HEK293 (cell line): ENCODE measurements at regions not wholly inside any gene's neighbourhood (a gene's known extent, or its start where the extent isn't known, plus 50 kb on each side); places are given as distances from the start of the nearest gene placed in this dataset.

Source experiments
- CTCF ChIA-PET: fragments of 350-600 bp; formaldehyde crosslinking; extraction: SDS; loops from one replicate; lab custom pipeline; 2021; ENCODE audit warnings: antibody characterized with exemption; lab: Yijun Ruan, JAX
- POLR2A ChIA-PET: fragments of 300-600 bp; formaldehyde crosslinking; extraction: SDS; loops from one replicate; lab custom pipeline; 2020; ENCODE audit warnings: antibody characterized with exemption, inconsistent platforms; lab: Yijun Ruan, JAX
- H3K27ac ChIP-seq: fragments of 200-500 bp; sonication (Bioruptor generic); 2 replicates; pipeline ENCODE4 v1.5.1; 2014; ENCODE audit warnings: low read depth, low read length, control low read depth, inconsistent platforms; ENCODE audit errors: extremely low read depth
- H3K36me3 ChIP-seq, 2 experiments: fragments of 200-500 bp in 1 of 2; sonication (Bioruptor generic) in 1 of 2; 1 replicate in 1 of 2; 2 replicates in 1 of 2; pipeline ENCODE4 v1.5.1; 2014 to 2017; ENCODE audit warnings: inconsistent platforms in 2 of 2, low read length in 2 of 2; ENCODE audit not compliant: control insufficient read depth in 2 of 2, insufficient read depth in 1 of 2
- H3K4me1 ChIP-seq: fragments of 200-500 bp; sonication (Bioruptor generic); 2 replicates; pipeline ENCODE4 v1.5.1; 2014; ENCODE audit warnings: mild to moderate bottlenecking, low read length, inconsistent platforms; ENCODE audit not compliant: control insufficient read depth, insufficient read depth
- H3K4me3 ChIP-seq: 2 replicates; pipeline ENCODE4 v1.5.1; 2011; ENCODE audit warnings: low read depth, mild to moderate bottlenecking, control low read depth, low read length, moderate library complexity
- H3K9me3 ChIP-seq: fragments of 200-500 bp; sonication (Bioruptor generic); 2 replicates; pipeline ENCODE4 v1.5.1; 2014; ENCODE audit warnings: low read depth, low read length, inconsistent platforms; ENCODE audit not compliant: control insufficient read depth, insufficient read depth
- GFI1B ChIP-seq: fragments of 450-650 bp; formaldehyde crosslinking; IDR thresholded peaks from 2 replicates; pipeline ENCODE4 v1.5.1; 2016; ENCODE audit warnings: missing biosample characterization, missing genetic modification characterization
- GLIS2 ChIP-seq: fragments of 450-650 bp; formaldehyde crosslinking; IDR thresholded peaks from 2 replicates; pipeline ENCODE4 v1.5.1; 2016; ENCODE audit warnings: missing biosample characterization, missing genetic modification characterization
- KLF16 ChIP-seq: fragments of 450-650 bp; formaldehyde crosslinking; IDR thresholded peaks from 2 replicates; pipeline ENCODE4 v1.5.1; 2017; ENCODE audit warnings: missing biosample characterization, missing genetic modification characterization
- MEIS1 ChIP-seq: sonication (generic); formaldehyde crosslinking; IDR thresholded peaks from 2 replicates; pipeline ENCODE4 v1.8.1; 2022; ENCODE audit warnings: missing genetic modification reagents, mild to moderate bottlenecking, borderline replicate concordance
- ZEB2 ChIP-seq: fragments of 450-650 bp; formaldehyde crosslinking; IDR thresholded peaks from 2 replicates; pipeline ENCODE4 v1.5.1; 2016; ENCODE audit warnings: missing biosample characterization, missing genetic modification characterization
- ZNF146 ChIP-seq: fragments of 450-650 bp; formaldehyde crosslinking; IDR thresholded peaks from 2 replicates; pipeline ENCODE4 v1.5.1; 2016; ENCODE audit warnings: missing biosample characterization, missing genetic modification characterization
- ZNF19 ChIP-seq: fragments of 450-650 bp; formaldehyde crosslinking; IDR thresholded peaks from 2 replicates; pipeline ENCODE4; 2016; ENCODE audit warnings: missing biosample characterization, missing genetic modification characterization, low read depth
- ZNF211 ChIP-seq: fragments of 450-650 bp; formaldehyde crosslinking; IDR thresholded peaks from 2 replicates; pipeline ENCODE4 v1.5.1; 2016; ENCODE audit warnings: low read depth, missing biosample characterization, missing genetic modification characterization
- ZNF221 ChIP-seq: fragments of 450-650 bp; formaldehyde crosslinking; IDR thresholded peaks from 2 replicates; pipeline ENCODE4 v1.5.1; 2017; ENCODE audit warnings: missing biosample characterization, missing genetic modification characterization, borderline replicate concordance
- ZNF311 ChIP-seq: fragments of 450-650 bp; formaldehyde crosslinking; IDR thresholded peaks from 2 replicates; pipeline ENCODE4 v1.5.1; 2017; ENCODE audit warnings: missing biosample characterization, missing genetic modification characterization, borderline replicate concordance
- ZNF341 ChIP-seq: fragments of 450-650 bp; formaldehyde crosslinking; IDR thresholded peaks from 2 replicates; pipeline ENCODE4; 2016; ENCODE audit warnings: low read depth, missing biosample characterization, missing genetic modification characterization
- ZNF37A ChIP-seq: fragments of 450-650 bp; IDR thresholded peaks from 2 replicates; pipeline ENCODE4 v1.5.1; 2018; ENCODE audit warnings: missing biosample characterization, missing genetic modification characterization
- ZNF510 ChIP-seq: fragments of 450-650 bp; formaldehyde crosslinking; IDR thresholded peaks from 2 replicates; pipeline ENCODE4 v1.5.1; 2018; ENCODE audit warnings: mild to moderate bottlenecking, missing genetic modification characterization, missing biosample characterization; ENCODE audit not compliant: insufficient replicate concordance
- ZNF549 ChIP-seq: fragments of 450-650 bp; IDR thresholded peaks from 2 replicates; pipeline ENCODE4 v1.5.1; 2018; ENCODE audit warnings: missing biosample characterization, missing genetic modification characterization, mild to moderate bottlenecking, inconsistent platforms, moderate library complexity
- ZNF629 ChIP-seq: fragments of 450-650 bp; formaldehyde crosslinking; IDR thresholded peaks from 2 replicates; pipeline ENCODE4 v1.5.1; 2017; ENCODE audit warnings: missing biosample characterization, missing genetic modification characterization
- ZSCAN23 ChIP-seq: fragments of 450-650 bp; formaldehyde crosslinking; IDR thresholded peaks from 2 replicates; pipeline ENCODE4 v1.5.1; 2016; ENCODE audit warnings: missing biosample characterization, missing genetic modification characterization
- TF ChIP-seq, protein P1 (sequence below): fragments of 450-650 bp; formaldehyde crosslinking; IDR thresholded peaks from 2 replicates; pipeline ENCODE4 v1.5.1; 2016; ENCODE audit warnings: missing biosample characterization, missing genetic modification characterization
- TF ChIP-seq, protein P2 (sequence below): fragments of 450-650 bp; formaldehyde crosslinking; IDR thresholded peaks from 2 replicates; pipeline ENCODE4 v1.5.1; 2016; ENCODE audit warnings: missing biosample characterization, missing genetic modification characterization, borderline replicate concordance
- TF ChIP-seq, protein P3 (sequence below): fragments of 450-650 bp; formaldehyde crosslinking; IDR thresholded peaks from 2 replicates; pipeline ENCODE4 v1.5.1; 2017; ENCODE audit warnings: missing biosample characterization, mild to moderate bottlenecking, missing genetic modification characterization, moderate library complexity
- TF ChIP-seq, protein P4 (sequence below): fragments of 450-650 bp; formaldehyde crosslinking; IDR thresholded peaks from 2 replicates; pipeline ENCODE4 v1.5.1; 2016; ENCODE audit warnings: missing biosample characterization, missing genetic modification characterization
- TF ChIP-seq, protein P5 (sequence below): fragments of 450-650 bp; formaldehyde crosslinking; IDR thresholded peaks from 2 replicates; pipeline ENCODE4 v1.5.1; 2016; ENCODE audit warnings: missing biosample characterization, missing genetic modification characterization

DNA sequence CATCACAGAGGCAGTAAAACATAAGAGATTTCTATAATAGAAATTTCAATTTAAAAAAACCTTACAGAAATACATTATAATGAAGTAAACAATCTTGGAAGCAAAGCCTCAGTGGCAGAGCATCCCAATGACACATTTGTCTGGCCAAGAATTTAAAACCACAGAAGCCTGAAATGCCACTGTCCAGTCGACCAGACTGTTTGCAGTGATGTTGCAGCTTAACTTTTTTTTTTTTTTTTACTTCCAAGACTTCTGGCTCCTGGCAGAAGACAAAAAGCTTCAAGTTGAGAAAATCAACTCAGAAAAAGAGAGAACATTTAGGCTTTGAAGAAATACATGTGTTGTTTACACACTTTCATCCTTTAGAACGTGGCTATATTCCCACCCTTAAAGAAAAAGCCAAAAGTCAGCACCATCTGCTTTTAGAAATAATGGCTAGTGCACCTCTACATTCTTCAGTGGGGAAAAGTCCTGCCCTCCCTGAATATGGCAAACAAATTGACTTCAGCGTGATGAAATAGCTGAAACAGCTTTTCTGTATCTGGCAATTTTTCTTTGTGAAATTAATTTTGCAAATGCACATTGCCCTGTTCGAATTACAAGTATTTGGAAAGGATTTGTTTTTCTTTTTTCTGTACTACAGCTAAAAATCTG is 205.5 kb upstream of the MON1B start:
- H3K9me3 ChIP-seq: no peaks in the 10 kb centered on the region
- POLR2A ChIA-PET: no interaction called here

DNA sequence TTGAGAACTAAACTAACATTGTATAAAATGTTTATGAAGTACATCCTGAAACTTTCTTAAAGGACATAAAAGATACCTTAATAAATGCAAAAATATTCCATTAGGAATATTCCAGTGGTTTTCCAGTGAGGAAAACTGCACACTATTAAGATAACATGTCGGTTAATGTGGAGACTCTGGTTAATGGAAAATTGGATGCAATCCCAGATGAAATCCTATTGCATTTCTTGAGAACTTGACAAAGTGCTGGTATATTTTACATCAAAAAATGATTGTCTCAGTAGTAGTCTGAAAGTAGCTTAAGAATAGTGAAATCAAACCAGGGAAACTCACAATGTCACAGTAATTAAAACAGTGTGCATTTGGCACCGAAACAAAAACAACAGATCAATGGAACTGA is 202.5 kb upstream of the MON1B start:
- POLR2A ChIA-PET: no interaction called here

More for the DNA sequence above, 205.5 kb upstream of the MON1B start:
- CTCF ChIA-PET: no interaction called here
- Histone ChIP-seq H3K27ac (no peak overlapping the region), H3K36me3 (no peaks in the 10 kb centered on the region), H3K4me1 (no peaks in the 10 kb centered on the region), H3K4me3 (no peak overlapping the region)
- TF ChIP-seq, protein P1, sequence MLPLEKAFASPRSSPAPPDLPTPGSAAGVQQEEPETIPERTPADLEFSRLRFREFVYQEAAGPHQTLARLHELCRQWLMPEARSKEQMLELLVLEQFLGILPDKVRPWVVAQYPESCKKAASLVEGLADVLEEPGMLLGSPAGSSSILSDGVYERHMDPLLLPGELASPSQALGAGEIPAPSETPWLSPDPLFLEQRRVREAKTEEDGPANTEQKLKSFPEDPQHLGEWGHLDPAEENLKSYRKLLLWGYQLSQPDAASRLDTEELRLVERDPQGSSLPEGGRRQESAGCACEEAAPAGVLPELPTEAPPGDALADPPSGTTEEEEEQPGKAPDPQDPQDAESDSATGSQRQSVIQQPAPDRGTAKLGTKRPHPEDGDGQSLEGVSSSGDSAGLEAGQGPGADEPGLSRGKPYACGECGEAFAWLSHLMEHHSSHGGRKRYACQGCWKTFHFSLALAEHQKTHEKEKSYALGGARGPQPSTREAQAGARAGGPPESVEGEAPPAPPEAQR (tag by site-specific recombination): no peak
- TF ChIP-seq ZNF211 (tag by site-specific recombination) (no peak), ZNF311 (tag by site-specific recombination) (no peak)
- TF ChIP-seq, protein P2, sequence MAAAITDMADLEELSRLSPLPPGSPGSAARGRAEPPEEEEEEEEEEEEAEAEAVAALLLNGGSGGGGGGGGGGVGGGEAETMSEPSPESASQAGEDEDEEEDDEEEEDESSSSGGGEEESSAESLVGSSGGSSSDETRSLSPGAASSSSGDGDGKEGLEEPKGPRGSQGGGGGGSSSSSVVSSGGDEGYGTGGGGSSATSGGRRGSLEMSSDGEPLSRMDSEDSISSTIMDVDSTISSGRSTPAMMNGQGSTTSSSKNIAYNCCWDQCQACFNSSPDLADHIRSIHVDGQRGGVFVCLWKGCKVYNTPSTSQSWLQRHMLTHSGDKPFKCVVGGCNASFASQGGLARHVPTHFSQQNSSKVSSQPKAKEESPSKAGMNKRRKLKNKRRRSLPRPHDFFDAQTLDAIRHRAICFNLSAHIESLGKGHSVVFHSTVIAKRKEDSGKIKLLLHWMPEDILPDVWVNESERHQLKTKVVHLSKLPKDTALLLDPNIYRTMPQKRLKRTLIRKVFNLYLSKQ (tag by site-specific recombination): no peak

More for the DNA sequence above, 202.5 kb upstream of the MON1B start:
- no peak overlapping the region for H3K4me3 ChIP-seq
- H3K4me1 ChIP-seq: no peaks in the 10 kb centered on the region
- no peak for TF ChIP-seq ZNF221 (tag by site-specific recombination)
- TF ChIP-seq ZNF146: no peak
- no peak for TF ChIP-seq ZNF510 (tag by site-specific recombination)
- no peak for TF ChIP-seq ZNF19 (tag by site-specific recombination)
- TF ChIP-seq KLF16 (tag by site-specific recombination): no peak
- TF ChIP-seq ZSCAN23 (tag by site-specific recombination): no peak
- TF ChIP-seq, protein P3, sequence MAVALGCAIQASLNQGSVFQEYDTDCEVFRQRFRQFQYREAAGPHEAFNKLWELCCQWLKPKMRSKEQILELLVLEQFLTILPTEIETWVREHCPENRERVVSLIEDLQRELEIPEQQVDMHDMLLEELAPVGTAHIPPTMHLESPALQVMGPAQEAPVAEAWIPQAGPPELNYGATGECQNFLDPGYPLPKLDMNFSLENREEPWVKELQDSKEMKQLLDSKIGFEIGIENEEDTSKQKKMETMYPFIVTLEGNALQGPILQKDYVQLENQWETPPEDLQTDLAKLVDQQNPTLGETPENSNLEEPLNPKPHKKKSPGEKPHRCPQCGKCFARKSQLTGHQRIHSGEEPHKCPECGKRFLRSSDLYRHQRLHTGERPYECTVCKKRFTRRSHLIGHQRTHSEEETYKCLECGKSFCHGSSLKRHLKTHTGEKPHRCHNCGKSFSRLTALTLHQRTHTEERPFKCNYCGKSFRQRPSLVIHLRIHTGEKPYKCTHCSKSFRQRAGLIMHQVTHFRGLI (tag by site-specific recombination): no peak
- TF ChIP-seq ZNF37A: no peak
- no peak for TF ChIP-seq ZNF211 (tag by site-specific recombination)
- TF ChIP-seq ZNF629: no peak
- TF ChIP-seq, protein P4, sequence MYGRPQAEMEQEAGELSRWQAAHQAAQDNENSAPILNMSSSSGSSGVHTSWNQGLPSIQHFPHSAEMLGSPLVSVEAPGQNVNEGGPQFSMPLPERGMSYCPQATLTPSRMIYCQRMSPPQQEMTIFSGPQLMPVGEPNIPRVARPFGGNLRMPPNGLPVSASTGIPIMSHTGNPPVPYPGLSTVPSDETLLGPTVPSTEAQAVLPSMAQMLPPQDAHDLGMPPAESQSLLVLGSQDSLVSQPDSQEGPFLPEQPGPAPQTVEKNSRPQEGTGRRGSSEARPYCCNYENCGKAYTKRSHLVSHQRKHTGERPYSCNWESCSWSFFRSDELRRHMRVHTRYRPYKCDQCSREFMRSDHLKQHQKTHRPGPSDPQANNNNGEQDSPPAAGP (tag by site-specific recombination): no peak
- TF ChIP-seq ZEB2 (tag by site-specific recombination): no peak
- TF ChIP-seq ZNF311 (tag by site-specific recombination): no peak
- TF ChIP-seq MEIS1 (CRISPR knock-in tag): no peak
- TF ChIP-seq, protein P5, sequence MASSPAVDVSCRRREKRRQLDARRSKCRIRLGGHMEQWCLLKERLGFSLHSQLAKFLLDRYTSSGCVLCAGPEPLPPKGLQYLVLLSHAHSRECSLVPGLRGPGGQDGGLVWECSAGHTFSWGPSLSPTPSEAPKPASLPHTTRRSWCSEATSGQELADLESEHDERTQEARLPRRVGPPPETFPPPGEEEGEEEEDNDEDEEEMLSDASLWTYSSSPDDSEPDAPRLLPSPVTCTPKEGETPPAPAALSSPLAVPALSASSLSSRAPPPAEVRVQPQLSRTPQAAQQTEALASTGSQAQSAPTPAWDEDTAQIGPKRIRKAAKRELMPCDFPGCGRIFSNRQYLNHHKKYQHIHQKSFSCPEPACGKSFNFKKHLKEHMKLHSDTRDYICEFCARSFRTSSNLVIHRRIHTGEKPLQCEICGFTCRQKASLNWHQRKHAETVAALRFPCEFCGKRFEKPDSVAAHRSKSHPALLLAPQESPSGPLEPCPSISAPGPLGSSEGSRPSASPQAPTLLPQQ: no peak
- no peak for TF ChIP-seq ZNF341
- TF ChIP-seq GLIS2: no peak
- no peak for TF ChIP-seq ZNF549 (tag by site-specific recombination)
- no peak for TF ChIP-seq GFI1B (tag by site-specific recombination)
- no peaks in the 10 kb centered on the region for H3K36me3 ChIP-seq
- H3K9me3 ChIP-seq: no peaks in the 10 kb centered on the region
- H3K27ac ChIP-seq: no peak overlapping the region
- CTCF ChIA-PET: no interaction called here
